ENCODE measurements at regions not wholly inside any gene's neighbourhood (a gene's known extent, or its start where the extent isn't known, plus 50 kb on each side); places are given as distances from the start of the nearest gene placed in this dataset.

- no peak for FAIRE-seq
- no TSS peak for BruUV-seq (replicated peaks)
- dilution Hi-C loops (cut with MboI; ENCODE audit: extremely low pct_ligation_motif_present, low sequenced_read_pairs) = no loop called here
Measured at GRCh38 chr17:71081666-71082065, 912.3 kb downstream of the KCNJ2 start.

More at GRCh38 chr17:71081666-71082065, 912.3 kb downstream of the KCNJ2 start:
- no peaks in the 10 kb centered on the region for H3K27me3 ChIP-seq (ENCODE audit: control insufficient read depth in 2 of 2, insufficient read depth in 2 of 2, low read length in 2 of 2)
- peaks cover 6% of the 10 kb centered on the region for H3K9me3 ChIP-seq (replicated peaks; ENCODE audit: control insufficient read depth, insufficient read depth, low read length)
- ChIA-PET POLR2A (no interaction called here), CTCF (no interaction called here)
- no peak overlapping the region for H2AFZ ChIP-seq (ENCODE audit: low read depth, low read length)
- H3K36me3 ChIP-seq (ENCODE audit: control insufficient read depth in 2 of 2, extremely low read depth in 1 of 2, insufficient read depth in 2 of 2, low read length in 2 of 2) = no peaks in the 10 kb centered on the region
- H3K9me1 ChIP-seq (replicated peaks; ENCODE audit: control insufficient read depth, extremely low read depth, insufficient read depth, low read length) = no peaks in the 10 kb centered on the region
- intact Hi-C loops (cut with micrococcal nuclease) = no loop called here
- TF ChIP-seq EZH2 (IDR thresholded peaks at IDR 0.05; ENCODE audit: borderline replicate concordance, low read depth, low read length, severe bottlenecking) (no peak), POLR2A (IDR thresholded peaks at IDR 0.05; ENCODE audit: low read depth, low read length) (no peak), GATA2 (IDR thresholded peaks at IDR 0.05; ENCODE audit: insufficient read depth, insufficient read length, low read depth, low read length) (no peak), POLR2AphosphoS5 (IDR thresholded peaks at IDR 0.05; ENCODE audit: insufficient read depth, low read depth, low read length) (no peak), MYC (IDR thresholded peaks at IDR 0.05; ENCODE audit: low read depth, low read length) (no peak), MAX (IDR thresholded peaks at IDR 0.05; ENCODE audit: insufficient read depth, insufficient read length) (no peak), JUN (IDR thresholded peaks at IDR 0.05; ENCODE audit: borderline replicate concordance, insufficient read depth, insufficient read length, low read depth) (no peak), FOS (IDR thresholded peaks at IDR 0.05; ENCODE audit: borderline replicate concordance, insufficient read depth, low read length) (no peak)
- TF ChIP-seq, protein P1, sequence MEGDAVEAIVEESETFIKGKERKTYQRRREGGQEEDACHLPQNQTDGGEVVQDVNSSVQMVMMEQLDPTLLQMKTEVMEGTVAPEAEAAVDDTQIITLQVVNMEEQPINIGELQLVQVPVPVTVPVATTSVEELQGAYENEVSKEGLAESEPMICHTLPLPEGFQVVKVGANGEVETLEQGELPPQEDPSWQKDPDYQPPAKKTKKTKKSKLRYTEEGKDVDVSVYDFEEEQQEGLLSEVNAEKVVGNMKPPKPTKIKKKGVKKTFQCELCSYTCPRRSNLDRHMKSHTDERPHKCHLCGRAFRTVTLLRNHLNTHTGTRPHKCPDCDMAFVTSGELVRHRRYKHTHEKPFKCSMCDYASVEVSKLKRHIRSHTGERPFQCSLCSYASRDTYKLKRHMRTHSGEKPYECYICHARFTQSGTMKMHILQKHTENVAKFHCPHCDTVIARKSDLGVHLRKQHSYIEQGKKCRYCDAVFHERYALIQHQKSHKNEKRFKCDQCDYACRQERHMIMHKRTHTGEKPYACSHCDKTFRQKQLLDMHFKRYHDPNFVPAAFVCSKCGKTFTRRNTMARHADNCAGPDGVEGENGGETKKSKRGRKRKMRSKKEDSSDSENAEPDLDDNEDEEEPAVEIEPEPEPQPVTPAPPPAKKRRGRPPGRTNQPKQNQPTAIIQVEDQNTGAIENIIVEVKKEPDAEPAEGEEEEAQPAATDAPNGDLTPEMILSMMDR (IDR thresholded peaks at IDR 0.05; ENCODE audit: extremely low read depth in 1 of 2, insufficient read depth in 1 of 2, low read depth in 1 of 2, low read length in 2 of 2) = no peak
- H3K79me2 ChIP-seq (ENCODE audit: control insufficient read depth, insufficient read depth, low read length) = no peaks in the 10 kb centered on the region
- no peaks in the 10 kb centered on the region for H4K20me1 ChIP-seq (replicated peaks; ENCODE audit: control insufficient read depth, extremely low read depth, insufficient read depth, low read length)
- no peak overlapping the region for H3K9ac ChIP-seq (replicated peaks; ENCODE audit: extremely low read depth, insufficient read depth, low read length)
- H3K4me1 ChIP-seq (ENCODE audit: control insufficient read depth, extremely low read depth, insufficient read depth, low read length) = no peaks in the 10 kb centered on the region
- no peak overlapping the region for H3K4me2 ChIP-seq (ENCODE audit: insufficient read depth, low read length)
- DNase-seq (ENCODE audit: low read depth, low spot score) = no peak
- no peak overlapping the region for H3K27ac ChIP-seq (ENCODE audit: insufficient read depth, low read depth, low read length)
- H3K4me3 ChIP-seq (replicated peaks in 1 of 3; ENCODE audit: insufficient read depth in 1 of 3, low read depth in 1 of 3, low read length in 3 of 3) = no peak overlapping the region

All from endothelial cell of umbilical vein (primary cell).